Epithelial cell of esophagus (primary cell): ENCODE measurements at regions not wholly inside any gene's neighbourhood (a gene's known extent, or its start where the extent isn't known, plus 50 kb on each side); places are given as distances from the start of the nearest gene placed in this dataset.
A peak's percentile ranks its signal among the peaks of the same experiment; 100 is the strongest.

Experiments used
- DNase-seq: peaks from one replicate; pipeline ENCODE4 v3.0.0; 2010; ENCODE audit warnings: low read depth
- H3K4me3 ChIP-seq: 2 replicates; pipeline ENCODE4 v1.5.1; 2011; ENCODE audit warnings: mild to moderate bottlenecking, low read length, control low read depth
- TF ChIP-seq, protein P1 (sequence below): IDR thresholded peaks from 2 replicates; pipeline ENCODE4 v1.5.1; 2011; ENCODE audit warnings: low read depth, mild to moderate bottlenecking, low read length, control low read depth, inconsistent platforms; ENCODE audit not compliant: insufficient read depth; ENCODE audit errors: missing control alignments

DNA sequence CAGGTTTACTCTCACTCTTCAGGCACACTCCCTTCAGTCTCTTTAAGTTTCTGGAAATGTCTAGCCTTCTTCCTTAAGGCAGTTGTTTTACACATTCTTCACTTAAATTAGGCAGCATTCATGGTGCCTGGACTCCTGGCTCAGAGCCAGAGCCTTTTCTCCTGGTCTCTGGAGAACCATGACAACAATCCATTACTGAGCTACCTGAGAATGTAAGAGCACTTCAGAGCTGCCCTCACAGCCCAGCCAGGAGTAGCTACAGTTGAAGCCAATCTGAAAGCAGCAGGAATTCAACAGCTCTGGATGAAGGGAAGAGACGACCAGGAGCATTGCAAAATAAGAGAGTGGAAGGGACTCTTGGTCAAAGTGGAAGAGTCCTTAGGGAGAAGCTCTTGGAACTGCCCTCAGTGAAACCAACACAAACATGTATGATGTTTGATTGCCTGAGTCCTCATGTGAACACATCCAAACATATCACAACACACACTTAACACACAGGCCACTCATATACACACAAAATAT lies 416.8 kb upstream of the SPTLC3 start:
- DNase-seq, result no peak
- TF ChIP-seq, protein P1, sequence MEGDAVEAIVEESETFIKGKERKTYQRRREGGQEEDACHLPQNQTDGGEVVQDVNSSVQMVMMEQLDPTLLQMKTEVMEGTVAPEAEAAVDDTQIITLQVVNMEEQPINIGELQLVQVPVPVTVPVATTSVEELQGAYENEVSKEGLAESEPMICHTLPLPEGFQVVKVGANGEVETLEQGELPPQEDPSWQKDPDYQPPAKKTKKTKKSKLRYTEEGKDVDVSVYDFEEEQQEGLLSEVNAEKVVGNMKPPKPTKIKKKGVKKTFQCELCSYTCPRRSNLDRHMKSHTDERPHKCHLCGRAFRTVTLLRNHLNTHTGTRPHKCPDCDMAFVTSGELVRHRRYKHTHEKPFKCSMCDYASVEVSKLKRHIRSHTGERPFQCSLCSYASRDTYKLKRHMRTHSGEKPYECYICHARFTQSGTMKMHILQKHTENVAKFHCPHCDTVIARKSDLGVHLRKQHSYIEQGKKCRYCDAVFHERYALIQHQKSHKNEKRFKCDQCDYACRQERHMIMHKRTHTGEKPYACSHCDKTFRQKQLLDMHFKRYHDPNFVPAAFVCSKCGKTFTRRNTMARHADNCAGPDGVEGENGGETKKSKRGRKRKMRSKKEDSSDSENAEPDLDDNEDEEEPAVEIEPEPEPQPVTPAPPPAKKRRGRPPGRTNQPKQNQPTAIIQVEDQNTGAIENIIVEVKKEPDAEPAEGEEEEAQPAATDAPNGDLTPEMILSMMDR, result no peak
- H3K4me3 ChIP-seq, result no peak overlapping the region

DNA sequence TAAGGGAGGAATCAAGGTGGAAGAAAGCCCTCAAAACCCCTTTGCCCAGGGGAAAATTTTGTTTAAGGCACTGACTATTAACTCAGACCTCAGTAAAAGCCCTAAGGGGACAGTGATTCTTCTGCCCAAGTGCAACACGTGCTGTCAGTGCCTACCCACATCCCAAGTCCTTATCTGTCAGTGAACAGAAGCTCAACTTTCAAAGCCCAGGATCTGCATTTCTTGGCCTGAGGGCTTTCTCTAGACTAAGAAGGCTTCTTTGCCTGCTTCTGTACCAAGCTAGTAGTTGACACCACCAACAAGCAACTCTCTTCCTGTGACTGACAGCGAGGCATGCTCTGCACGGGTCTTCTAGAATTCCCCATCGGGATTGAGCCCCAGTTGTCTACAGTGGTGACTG lies 416.0 kb upstream of the SPTLC3 start:
- DNase-seq, result no peak
- TF ChIP-seq, protein P1, result no peak
- H3K4me3 ChIP-seq, result no peak overlapping the region

DNA sequence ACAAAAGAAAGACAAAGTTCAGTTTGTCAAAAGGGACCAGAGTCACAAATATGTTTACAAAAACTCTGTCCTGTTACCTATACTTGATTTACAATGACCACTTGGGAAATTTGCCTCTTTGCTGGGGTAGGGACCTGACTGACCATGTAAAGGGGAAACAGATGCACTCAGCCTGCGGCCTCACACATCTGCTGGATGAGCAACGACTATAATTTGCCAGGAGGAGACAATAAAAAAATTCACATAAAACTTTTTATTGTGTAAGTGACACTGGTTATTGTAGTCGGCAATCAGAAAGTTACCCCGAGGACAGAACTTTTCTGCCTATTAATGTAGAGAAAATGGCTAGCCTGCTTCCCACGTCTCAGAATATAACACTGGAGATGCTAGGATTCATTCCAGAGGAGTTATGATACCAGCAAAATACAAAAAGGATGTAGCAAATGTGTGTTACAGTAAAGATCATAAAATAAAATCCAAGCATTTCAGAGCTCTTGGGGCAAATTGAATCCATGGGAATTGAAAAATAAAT lies 415.4 kb upstream of the SPTLC3 start:
- TF ChIP-seq, protein P1, result no peak
- no peak overlapping the region for H3K4me3 ChIP-seq
- no peak for DNase-seq

DNA sequence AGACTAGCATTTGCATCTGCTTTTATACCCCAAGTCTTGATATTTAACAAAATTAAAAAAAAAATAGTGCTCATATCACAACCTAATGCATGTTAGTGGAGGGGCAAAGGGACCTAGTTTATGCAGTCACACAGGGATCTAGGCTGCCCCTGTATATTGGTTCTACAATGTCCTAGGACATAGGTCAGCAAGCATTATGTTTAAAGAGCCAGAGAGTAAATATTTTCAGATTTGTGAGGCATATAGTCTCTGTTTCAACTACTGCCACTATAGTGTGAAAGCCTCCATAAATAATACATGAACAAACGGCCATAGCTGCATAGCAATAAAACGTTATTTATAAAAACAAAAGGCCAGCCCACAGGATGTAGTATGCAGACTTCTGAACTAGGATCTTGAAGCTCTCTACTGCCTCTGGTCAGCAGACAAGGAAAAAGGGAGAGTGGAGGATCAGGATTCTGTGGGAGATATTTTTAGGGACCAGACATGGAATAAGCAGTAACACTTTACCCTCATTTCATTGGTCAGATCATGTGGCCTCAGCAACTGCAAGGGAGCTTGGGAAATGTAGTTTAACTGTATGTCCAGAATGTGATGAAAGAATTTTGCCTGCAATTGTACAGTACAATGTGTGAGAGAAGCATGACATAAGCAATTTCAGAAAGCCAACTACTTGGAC lies 414.2 kb upstream of the SPTLC3 start:
- H3K4me3 ChIP-seq, result no peak overlapping the region
- peak; percentile 15 for DNase-seq
- TF ChIP-seq, protein P1, result no peak

DNA sequence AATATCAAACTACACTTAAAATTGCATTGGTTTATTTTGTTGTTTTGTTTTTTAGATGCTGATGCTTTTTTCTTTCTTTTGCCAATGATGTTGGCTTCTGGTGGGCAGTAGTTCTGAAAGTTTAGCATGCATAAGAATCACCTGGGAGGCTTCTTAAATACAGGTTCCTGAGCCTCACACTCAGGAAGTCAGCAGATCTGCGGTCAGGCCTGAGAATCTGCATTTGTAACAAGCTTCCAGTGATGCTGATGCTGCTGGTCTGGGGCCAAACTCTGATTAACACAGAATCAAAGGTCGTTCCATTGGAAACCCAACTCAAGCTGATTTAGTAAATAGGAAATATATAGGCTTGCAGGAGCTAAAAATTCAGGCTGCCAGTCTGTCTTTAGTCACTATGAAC lies 412.9 kb upstream of the SPTLC3 start:
- DNase-seq, result no peak
- TF ChIP-seq, protein P1, result no peak

DNA sequence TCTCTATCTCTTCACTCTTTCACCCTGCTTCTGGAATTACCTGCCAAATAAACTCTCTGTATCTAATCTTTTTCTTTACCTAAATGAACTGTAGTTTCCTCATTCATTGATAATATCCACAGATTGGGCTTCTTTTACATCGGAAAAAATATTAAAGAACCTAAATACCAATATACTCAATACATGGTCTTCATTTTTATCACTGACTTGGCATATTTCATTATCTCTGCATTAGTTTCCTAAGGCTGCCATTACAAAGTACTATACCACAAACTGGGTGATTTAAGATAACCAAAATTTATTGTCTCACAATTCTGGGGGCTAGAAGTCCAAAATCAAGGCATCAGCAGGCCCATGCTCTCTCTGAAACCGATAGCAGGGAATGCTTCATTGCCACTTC lies 411.9 kb upstream of the SPTLC3 start:
- no peak for DNase-seq
- no peak overlapping the region for H3K4me3 ChIP-seq
- TF ChIP-seq, protein P1, result no peak

More for the DNA sequence above, 412.9 kb upstream of the SPTLC3 start:
- no peak overlapping the region for H3K4me3 ChIP-seq

DNA sequence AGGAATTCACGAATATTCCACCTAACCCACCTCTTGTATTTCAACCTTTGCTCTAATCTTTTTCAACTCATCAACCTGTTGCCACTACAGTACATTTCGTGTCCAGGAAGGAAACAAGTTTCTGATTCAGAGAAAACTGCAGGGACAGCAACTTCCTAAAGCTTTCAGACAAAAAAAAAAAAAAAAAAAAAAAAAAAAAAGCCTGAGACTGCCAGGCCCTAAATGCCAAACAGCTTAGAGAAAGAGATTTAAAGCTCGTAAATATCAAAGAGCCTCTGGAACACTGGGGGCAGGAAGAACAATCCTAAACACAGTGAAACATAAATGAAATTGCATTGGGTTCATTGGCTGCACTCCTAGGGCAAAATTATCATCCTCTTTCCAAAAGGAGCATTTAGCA lies 411.2 kb upstream of the SPTLC3 start:
- DNase-seq, result no peak
- TF ChIP-seq, protein P1, result no peak
- no peak overlapping the region for H3K4me3 ChIP-seq
